ENCODE measurements at regions not wholly inside any gene's neighbourhood (a gene's known extent, or its start where the extent isn't known, plus 50 kb on each side); places are given as distances from the start of the nearest gene placed in this dataset.
A peak's percentile ranks its signal among the peaks of the same experiment; 100 is the strongest.
"Not testable (repeated sequence)": the region's sequence is repeated elsewhere in the genome, so short reads cannot be mapped to it uniquely, and the experiment has no call there.

- peak in 1 of 3 donors; percentile 70 for DNase-seq
Measured at GRCh38 chr16:65312795-65313194, 190.9 kb upstream of the CDH11 start.

GRCh38 chr16:65312071-65312470 is 190.2 kb upstream of the CDH11 start:
- no peak for DNase-seq

- DNase-seq = not testable (repeated sequence)
Measured at GRCh38 chr16:65310491-65310890, 188.6 kb upstream of the CDH11 start.

GRCh38 chr16:65309354-65309753 is 187.5 kb upstream of the CDH11 start:
- DNase-seq = no peak

- no peak for DNase-seq
Measured at GRCh38 chr16:65308506-65308905, 186.6 kb upstream of the CDH11 start.

- no peak for DNase-seq
Measured at GRCh38 chr16:65307286-65307685, 185.4 kb upstream of the CDH11 start.

- DNase-seq = no peak
Measured at GRCh38 chr16:65306722-65307121, 184.9 kb upstream of the CDH11 start.

- DNase-seq = no peak
Measured at GRCh38 chr16:65306300-65306699, 184.4 kb upstream of the CDH11 start.

GRCh38 chr16:65305266-65305959 is 183.6 kb upstream of the CDH11 start:
- no peak for DNase-seq

- no peak for DNase-seq
Measured at GRCh38 chr16:65301029-65301428, 179.2 kb upstream of the CDH11 start.

- no peak for DNase-seq
Measured at GRCh38 chr16:65297453-65297852, 175.6 kb upstream of the CDH11 start.

GRCh38 chr16:65295527-65295926 is 173.7 kb upstream of the CDH11 start:
- DNase-seq = no peak

- no peak for DNase-seq
Measured at GRCh38 chr16:65294708-65295107, 172.8 kb upstream of the CDH11 start.

- no peak for DNase-seq
Measured at GRCh38 chr16:65294165-65294564, 172.3 kb upstream of the CDH11 start.

- no peak for DNase-seq
Measured at GRCh38 chr16:65289022-65289421, 167.2 kb upstream of the CDH11 start.

- DNase-seq = no peak
Measured at GRCh38 chr16:65287307-65287706, 165.4 kb upstream of the CDH11 start.

GRCh38 chr16:65285128-65286048 is 163.5 kb upstream of the CDH11 start:
- DNase-seq = no peak

- DNase-seq = peak in 1 of 3 donors; percentile 30
Measured at GRCh38 chr16:65284626-65285025, 162.8 kb upstream of the CDH11 start.

- peak in 1 of 3 donors; percentile 36 for DNase-seq
Measured at GRCh38 chr16:65283181-65283651, 161.4 kb upstream of the CDH11 start.

- no peak for DNase-seq
Measured at GRCh38 chr16:65281586-65281985, 159.7 kb upstream of the CDH11 start.

- no peak for DNase-seq
Measured at GRCh38 chr16:65280845-65281512, 159.1 kb upstream of the CDH11 start.

GRCh38 chr16:65279576-65279975 is 157.7 kb upstream of the CDH11 start:
- DNase-seq = no peak

Data from muscle of back (tissue), 3 donors.